Activated T-helper 1 cell treated with anti-CD3 and anti-CD28 coated beads, Interleukin-12 subunit alpha, Interleukin-12 subunit beta, Interleukin-2, Interleukin-4 antibody, amounts not matched to agents 30 ng/mL and 10 ng/mL and 1 ng/mL, durations not matched to agents 14 hours and 24 hours and 36 hours (primary cell): ENCODE measurements at regions not wholly inside any gene's neighbourhood (a gene's known extent, or its start where the extent isn't known, plus 50 kb on each side); places are given as distances from the start of the nearest gene placed in this dataset.

ENCODE experiments used
- DNase-seq: peaks from one replicate; pipeline ENCODE4 v3.0.0; 2021; ENCODE audit warnings: low spot score
- H3K27ac Mint-ChIP-seq: one replicate; pipeline ENCODE4 v1.8.0; 2021; ENCODE audit warnings: mild to moderate bottlenecking, mixed read lengths
- H3K27me3 Mint-ChIP-seq: one replicate; pipeline ENCODE4 v1.8.0; 2022; ENCODE audit warnings: mild to moderate bottlenecking, moderate library complexity, mixed read lengths; ENCODE audit not compliant: insufficient read depth
- H3K36me3 Mint-ChIP-seq: one replicate; pipeline ENCODE4 v1.8.0; 2021; ENCODE audit warnings: low read depth, mixed read lengths
- H3K4me1 Mint-ChIP-seq: one replicate; pipeline ENCODE4 v1.8.0; 2021; ENCODE audit warnings: low read depth, mixed read lengths
- H3K4me3 Mint-ChIP-seq: one replicate; pipeline ENCODE4 v1.8.0; 2021; ENCODE audit warnings: mild to moderate bottlenecking, moderate library complexity, mixed read lengths
- H3K9me3 Mint-ChIP-seq: one replicate; pipeline ENCODE4 v1.8.0; 2021; ENCODE audit warnings: mixed read lengths
- intact Hi-C: fragments of 100-400 bp; cut with micrococcal nuclease; formaldehyde crosslinking; loops from one replicate; pipeline ENCODE4 v1.15.1; 2024

- no peaks in the 10 kb centered on the region for H3K27me3 Mint-ChIP-seq
- H3K36me3 Mint-ChIP-seq, result no peaks in the 10 kb centered on the region
- intact Hi-C loops, result no loop called here
- H3K27ac Mint-ChIP-seq, result no peak overlapping the region
- H3K4me1 Mint-ChIP-seq, result no peaks in the 10 kb centered on the region
- no peak overlapping the region for H3K4me3 Mint-ChIP-seq
- no peak for DNase-seq
- no peaks in the 10 kb centered on the region for H3K9me3 Mint-ChIP-seq
These were observed 273.1 kb downstream of the GLRX3 start for GRCh38 chr10:130409331-130409730.

DNA sequence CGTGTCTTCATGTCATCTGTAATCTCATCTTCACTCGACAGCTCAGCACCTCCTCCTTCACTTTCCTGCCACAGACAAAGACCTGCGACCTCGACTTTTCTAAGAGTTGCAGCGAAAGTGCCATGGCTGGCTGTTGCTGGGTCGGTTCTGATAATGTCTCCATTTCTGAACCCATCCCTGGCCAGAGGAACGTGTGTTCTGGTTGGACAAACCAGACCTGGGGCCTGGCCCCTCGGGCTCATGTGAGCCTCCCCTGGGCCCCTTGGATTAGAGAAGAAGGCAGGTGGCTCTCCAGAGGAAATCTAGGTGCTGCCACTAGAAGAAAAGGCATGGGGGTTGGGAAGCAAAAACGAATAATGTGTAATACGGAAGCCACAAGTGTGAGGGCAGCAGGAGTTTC lies 273.7 kb downstream of the GLRX3 start:
- H3K27me3 Mint-ChIP-seq, result no peaks in the 10 kb centered on the region
- H3K4me3 Mint-ChIP-seq, result no peak overlapping the region
- intact Hi-C loops, result no loop called here
- no peaks in the 10 kb centered on the region for H3K4me1 Mint-ChIP-seq
- no peak overlapping the region for H3K27ac Mint-ChIP-seq
- no peaks in the 10 kb centered on the region for H3K36me3 Mint-ChIP-seq
- DNase-seq, result no peak
- no peaks in the 10 kb centered on the region for H3K9me3 Mint-ChIP-seq

GRCh38 chr10:130411496-130412085 lies 275.4 kb downstream of the GLRX3 start:
- no peaks in the 10 kb centered on the region for H3K9me3 Mint-ChIP-seq

DNA sequence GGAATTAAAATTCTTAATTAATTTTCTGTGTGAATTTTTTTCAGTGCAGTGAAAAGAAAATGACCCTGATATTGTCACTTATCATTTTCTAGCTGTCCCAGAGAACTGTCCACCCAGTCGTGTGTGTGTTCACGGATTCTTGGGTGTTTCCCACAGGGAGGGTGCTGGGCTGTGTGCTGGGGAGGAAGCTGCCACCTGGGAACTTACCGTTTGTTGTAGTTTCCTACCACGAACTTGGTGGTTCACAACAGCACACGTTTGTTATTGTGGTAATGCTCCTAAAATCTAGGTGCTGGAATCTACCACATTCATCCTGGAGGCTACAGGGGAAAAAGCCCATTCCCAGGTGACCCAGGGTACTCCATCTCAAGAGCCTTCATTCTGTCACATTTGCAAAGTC lies 276.1 kb downstream of the GLRX3 start:
- Mint-ChIP-seq H3K4me3 (no peak overlapping the region), H3K4me1 (no peaks in the 10 kb centered on the region), H3K27me3 (no peaks in the 10 kb centered on the region), H3K9me3 (no peaks in the 10 kb centered on the region), H3K27ac (no peak overlapping the region), H3K36me3 (no peaks in the 10 kb centered on the region)
- DNase-seq, result no peak
- intact Hi-C loops, result no loop called here

More at GRCh38 chr10:130411496-130412085, 275.4 kb downstream of the GLRX3 start:
- H3K4me1 Mint-ChIP-seq, result no peaks in the 10 kb centered on the region
- H3K36me3 Mint-ChIP-seq, result no peaks in the 10 kb centered on the region
- no peak overlapping the region for H3K27ac Mint-ChIP-seq
- no peaks in the 10 kb centered on the region for H3K27me3 Mint-ChIP-seq
- intact Hi-C loops, result no loop called here
- DNase-seq, result no peak
- no peak overlapping the region for H3K4me3 Mint-ChIP-seq

DNA sequence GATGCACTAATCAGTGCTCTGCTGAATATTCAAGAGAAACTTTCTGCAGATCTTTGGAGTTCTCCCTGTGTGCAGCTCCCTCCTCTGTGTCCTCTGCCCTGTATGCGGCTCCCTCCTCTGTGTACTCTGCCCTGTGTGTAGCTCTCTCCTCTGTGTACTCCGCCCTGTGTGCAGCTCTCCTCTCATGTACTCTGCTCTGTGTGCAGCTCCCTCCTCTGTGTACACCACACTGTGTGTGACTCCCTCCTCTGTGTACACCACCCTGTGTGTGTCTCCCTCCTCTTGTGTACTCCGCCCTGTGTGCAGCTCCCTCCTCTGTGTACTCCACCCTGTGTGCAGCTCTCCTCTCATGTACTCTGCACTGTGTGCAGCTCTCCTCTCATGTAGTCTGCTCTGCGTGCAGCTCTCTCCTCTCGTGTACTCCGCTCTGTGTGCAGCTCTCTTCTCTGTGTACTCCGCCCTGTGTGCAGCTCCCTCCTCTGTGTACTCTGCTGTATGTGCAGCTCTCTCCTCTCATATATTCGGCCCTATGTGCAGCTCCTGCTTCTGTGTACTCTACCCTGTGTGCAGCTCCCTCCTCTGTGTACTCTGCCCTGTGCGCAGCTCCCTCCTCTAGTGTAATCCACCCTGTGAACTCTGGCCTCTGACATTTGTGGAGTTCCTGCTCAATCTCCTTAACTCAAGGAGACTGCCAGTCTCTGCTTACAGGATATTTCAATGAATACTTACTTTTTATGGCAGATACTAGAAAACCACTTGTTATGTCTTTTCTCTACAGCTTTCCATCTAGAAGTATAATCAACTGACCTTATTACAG lies 280.4 kb downstream of the GLRX3 start:
- DNase-seq, result no peak
- intact Hi-C loops, result no loop called here
- Mint-ChIP-seq H3K27me3 (no peaks in the 10 kb centered on the region), H3K4me1 (no peaks in the 10 kb centered on the region), H3K9me3 (no peaks in the 10 kb centered on the region), H3K27ac (no peak overlapping the region), H3K4me3 (no peak overlapping the region), H3K36me3 (no peaks in the 10 kb centered on the region)

- Mint-ChIP-seq H3K36me3 (no peaks in the 10 kb centered on the region), H3K4me3 (no peak overlapping the region)
These were observed 282.5 kb downstream of the GLRX3 start for GRCh38 chr10:130418731-130419130.

DNA sequence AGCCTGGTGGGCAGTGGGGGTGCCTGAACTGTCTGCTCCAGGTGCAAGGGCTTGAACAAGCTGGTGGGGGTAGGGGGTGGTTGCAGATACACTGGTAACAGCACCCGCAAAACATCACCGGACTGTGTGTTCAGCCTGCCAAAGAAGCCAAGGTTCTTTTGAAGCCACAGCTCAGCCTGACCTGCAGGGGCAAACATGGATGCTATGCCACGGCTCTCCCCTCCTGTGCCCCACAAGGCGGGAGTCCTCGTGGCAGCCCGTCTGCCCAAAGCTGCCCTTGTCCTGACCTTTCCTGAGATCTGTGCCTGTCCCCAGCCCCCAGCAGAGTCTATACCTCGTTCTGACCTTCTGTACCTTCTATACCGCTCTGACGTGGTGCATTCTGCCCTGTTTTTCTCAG lies 285.7 kb downstream of the GLRX3 start:
- no peaks in the 10 kb centered on the region for H3K27me3 Mint-ChIP-seq
- H3K4me1 Mint-ChIP-seq, result no peaks in the 10 kb centered on the region
- H3K27ac Mint-ChIP-seq, result no peak overlapping the region
- DNase-seq, result no peak
- no peaks in the 10 kb centered on the region for H3K9me3 Mint-ChIP-seq
- H3K4me3 Mint-ChIP-seq, result no peak overlapping the region
- intact Hi-C loops, result no loop called here
- no peaks in the 10 kb centered on the region for H3K36me3 Mint-ChIP-seq

More at GRCh38 chr10:130418731-130419130, 282.5 kb downstream of the GLRX3 start:
- H3K4me1 Mint-ChIP-seq, result no peaks in the 10 kb centered on the region
- H3K27ac Mint-ChIP-seq, result no peak overlapping the region
- intact Hi-C loops, result no loop called here
- DNase-seq, result no peak
- no peaks in the 10 kb centered on the region for H3K9me3 Mint-ChIP-seq
- no peaks in the 10 kb centered on the region for H3K27me3 Mint-ChIP-seq

GRCh38 chr10:130422366-130423324 lies 286.5 kb downstream of the GLRX3 start:
- H3K9me3 Mint-ChIP-seq, result no peaks in the 10 kb centered on the region
- H3K4me3 Mint-ChIP-seq, result no peak overlapping the region
- no peaks in the 10 kb centered on the region for H3K36me3 Mint-ChIP-seq
- no peak overlapping the region for H3K27ac Mint-ChIP-seq
- H3K27me3 Mint-ChIP-seq, result no peaks in the 10 kb centered on the region
- intact Hi-C loops, result no loop called here
- DNase-seq, result no peak
- H3K4me1 Mint-ChIP-seq, result no peaks in the 10 kb centered on the region

- H3K27me3 Mint-ChIP-seq, result no peaks in the 10 kb centered on the region
- no peak overlapping the region for H3K4me3 Mint-ChIP-seq
- no peaks in the 10 kb centered on the region for H3K4me1 Mint-ChIP-seq
- intact Hi-C loops, result no loop called here
- no peak for DNase-seq
- no peaks in the 10 kb centered on the region for H3K36me3 Mint-ChIP-seq
- no peak overlapping the region for H3K27ac Mint-ChIP-seq
- H3K9me3 Mint-ChIP-seq, result no peaks in the 10 kb centered on the region
These were observed 287.5 kb downstream of the GLRX3 start for GRCh38 chr10:130423455-130424305.

DNA sequence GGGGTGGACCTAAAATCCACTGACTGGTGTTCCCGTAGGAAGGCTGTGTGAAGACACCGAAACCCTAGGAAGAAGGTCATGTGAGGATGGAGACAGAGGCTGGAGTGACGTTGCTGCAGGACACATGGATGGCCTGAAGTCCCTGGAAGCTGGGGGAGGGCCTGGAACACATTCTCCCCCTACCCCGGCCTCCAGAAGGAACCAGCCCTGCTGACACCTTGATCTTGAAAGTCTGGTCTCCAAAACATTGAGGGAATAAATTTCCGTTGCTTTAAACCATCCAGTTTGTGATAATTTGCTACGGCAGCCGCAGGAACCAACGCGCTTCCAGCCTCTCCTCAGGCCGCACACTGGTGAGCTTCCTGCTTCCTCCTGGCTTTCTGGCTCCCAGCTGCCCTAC lies 288.2 kb downstream of the GLRX3 start:
- Mint-ChIP-seq H3K4me1 (no peaks in the 10 kb centered on the region), H3K27ac (no peak overlapping the region), H3K4me3 (no peak overlapping the region), H3K27me3 (no peaks in the 10 kb centered on the region), H3K9me3 (no peaks in the 10 kb centered on the region), H3K36me3 (no peaks in the 10 kb centered on the region)
- intact Hi-C loops, result no loop called here
- DNase-seq, result no peak

- no peaks in the 10 kb centered on the region for H3K9me3 Mint-ChIP-seq
- no peak overlapping the region for H3K4me3 Mint-ChIP-seq
- H3K27ac Mint-ChIP-seq, result no peak overlapping the region
- no peaks in the 10 kb centered on the region for H3K27me3 Mint-ChIP-seq
- H3K4me1 Mint-ChIP-seq, result no peaks in the 10 kb centered on the region
- DNase-seq, result no peak
- H3K36me3 Mint-ChIP-seq, result no peaks in the 10 kb centered on the region
- intact Hi-C loops, result no loop called here
These were observed 289.0 kb downstream of the GLRX3 start for GRCh38 chr10:130425169-130425568.

GRCh38 chr10:130425881-130426435 lies 289.8 kb downstream of the GLRX3 start:
- Mint-ChIP-seq H3K27me3 (no peaks in the 10 kb centered on the region), H3K4me3 (no peak overlapping the region), H3K27ac (no peak overlapping the region), H3K4me1 (no peaks in the 10 kb centered on the region), H3K36me3 (no peaks in the 10 kb centered on the region), H3K9me3 (no peaks in the 10 kb centered on the region)
- intact Hi-C loops, result no loop called here
- no peak for DNase-seq
